ENCODE measurements at regions not wholly inside any gene's neighbourhood (a gene's known extent, or its start where the extent isn't known, plus 50 kb on each side); places are given as distances from the start of the nearest gene placed in this dataset.

DNA sequence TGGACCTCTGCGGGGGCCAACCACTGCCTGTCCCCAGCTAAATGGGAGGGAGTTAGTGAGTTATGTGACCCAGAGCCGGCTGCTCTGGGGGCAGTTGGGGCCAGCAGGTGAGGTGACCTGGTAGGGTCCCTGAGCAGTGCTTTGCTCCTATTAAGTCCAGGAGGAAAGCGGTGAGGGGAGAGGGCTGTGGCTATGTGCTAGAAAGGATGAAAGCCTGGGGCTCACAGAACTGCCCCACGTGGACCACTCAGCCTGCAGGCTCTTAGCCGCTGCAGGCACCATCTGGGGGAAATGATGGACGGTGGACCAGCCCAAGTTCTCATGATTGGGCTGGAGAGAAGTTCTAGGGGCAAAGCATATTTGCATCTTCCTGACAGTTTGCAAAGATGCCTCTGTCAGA is 67.6 kb upstream of the ZNF536 start:
- Histone ChIP-seq H3K4me3 (no peak overlapping the region), H3K9me3 (no peaks in the 10 kb centered on the region), H3K27me3 (no peaks in the 10 kb centered on the region), H3K36me3 (no peaks in the 10 kb centered on the region), H3K27ac (no peak overlapping the region), H3K4me1 (no peaks in the 10 kb centered on the region)
- peak in 1 of 2 donors; percentile 67 for DNase-seq (ENCODE audit: low spot score in 2 of 2)
- 52% methylated on average over 5 of the region's 6 CpGs for WGBS
- TF ChIP-seq POLR2A (IDR thresholded peaks at IDR 0.05) (no peak), EP300 (IDR thresholded peaks at IDR 0.05) (no peak), POLR2AphosphoS5 (IDR thresholded peaks at IDR 0.05) (no peak), CTCF (IDR thresholded peaks at IDR 0.05) (no peak)

GRCh38 chr19:30305346-30306060 is 66.7 kb upstream of the ZNF536 start:
- no peak overlapping the region for H3K27ac ChIP-seq
- WGBS: 86% methylated on average over 9 of the region's 9 CpGs

DNA sequence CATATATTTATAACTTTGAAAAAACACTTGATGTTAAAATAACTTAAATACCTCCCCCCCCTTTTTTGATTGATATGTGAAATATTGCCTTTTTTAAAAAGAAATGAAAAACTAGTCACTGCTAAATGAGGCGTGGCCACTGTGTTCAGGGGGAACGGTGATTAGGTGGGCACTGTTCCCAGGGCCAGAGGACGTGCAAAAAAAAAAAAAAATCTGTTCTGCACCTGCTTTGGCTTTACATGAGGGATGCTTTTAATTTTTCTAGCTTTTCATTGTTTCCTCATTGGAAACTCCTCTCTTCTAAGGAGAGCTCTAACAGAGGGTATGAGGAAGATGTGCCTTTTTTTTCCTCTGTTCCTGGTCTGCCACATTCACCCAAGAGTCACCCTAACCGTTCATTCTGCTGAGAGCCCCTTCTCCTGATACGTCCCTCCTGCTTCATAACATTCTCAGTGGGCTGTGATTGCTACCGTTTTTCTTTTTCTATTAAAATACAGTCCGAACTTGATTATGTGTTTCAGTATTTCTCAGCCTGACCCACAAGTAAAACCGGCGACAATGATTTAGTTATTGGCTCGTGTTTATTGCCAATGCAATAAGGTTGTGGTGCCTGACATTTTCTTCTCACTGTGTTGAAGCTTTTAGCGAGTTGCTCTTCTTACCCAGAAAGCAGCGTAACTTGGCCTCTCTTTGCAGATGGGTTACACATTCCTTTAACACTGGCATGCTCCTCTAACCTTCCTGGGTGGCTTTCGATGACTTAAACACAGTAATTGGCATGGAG is 64.8 kb upstream of the ZNF536 start:
- H3K27ac ChIP-seq: no peak overlapping the region
- H3K27me3 ChIP-seq: peaks cover 3% of the 10 kb centered on the region
- 60% methylated on average over 13 of the region's 13 CpGs for WGBS
- no peaks in the 10 kb centered on the region for H3K36me3 ChIP-seq
- H3K4me3 ChIP-seq: no peak overlapping the region
- H3K4me1 ChIP-seq: no peaks in the 10 kb centered on the region
- no peaks in the 10 kb centered on the region for H3K9me3 ChIP-seq
- DNase-seq (ENCODE audit: low spot score in 2 of 2): no peak
- TF ChIP-seq EP300 (IDR thresholded peaks at IDR 0.05): no peak
- TF ChIP-seq POLR2A (IDR thresholded peaks at IDR 0.05): no peak
- TF ChIP-seq CTCF (IDR thresholded peaks at IDR 0.05): no peak
- TF ChIP-seq POLR2AphosphoS5 (IDR thresholded peaks at IDR 0.05): no peak

More at GRCh38 chr19:30305346-30306060, 66.7 kb upstream of the ZNF536 start:
- Histone ChIP-seq H3K27me3 (no peaks in the 10 kb centered on the region), H3K4me1 (no peaks in the 10 kb centered on the region), H3K9me3 (no peaks in the 10 kb centered on the region), H3K4me3 (no peak overlapping the region), H3K36me3 (no peaks in the 10 kb centered on the region)
- no peak for TF ChIP-seq POLR2AphosphoS5 (IDR thresholded peaks at IDR 0.05)
- TF ChIP-seq CTCF (IDR thresholded peaks at IDR 0.05): no peak
- TF ChIP-seq POLR2A (IDR thresholded peaks at IDR 0.05): no peak
- TF ChIP-seq EP300 (IDR thresholded peaks at IDR 0.05): no peak
- peak in 1 of 2 donors; percentile 73 for DNase-seq (ENCODE audit: low spot score in 2 of 2)

DNA sequence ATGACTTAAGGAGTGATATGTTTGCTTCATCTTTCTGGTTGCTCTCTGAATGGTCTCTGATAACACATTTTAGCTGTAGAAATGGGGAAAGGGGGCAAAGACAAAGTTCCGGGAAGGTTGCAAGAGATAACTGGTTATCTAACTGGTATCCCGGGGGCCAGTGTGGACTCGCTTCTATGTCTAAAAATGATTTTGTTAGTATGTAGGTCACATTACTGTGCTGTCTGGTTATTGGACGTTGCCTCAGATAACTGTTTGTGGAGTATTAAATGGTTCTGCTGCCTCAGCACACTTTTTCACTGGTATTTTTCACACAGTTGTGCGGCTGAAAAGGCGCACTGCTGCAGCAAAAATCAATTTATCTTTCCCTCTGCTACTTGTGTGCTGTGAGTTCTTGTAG is 63.0 kb upstream of the ZNF536 start:
- TF ChIP-seq EP300 (IDR thresholded peaks at IDR 0.05) (no peak), CTCF (IDR thresholded peaks at IDR 0.05) (no peak), POLR2A (IDR thresholded peaks at IDR 0.05) (no peak)
- WGBS: 72% methylated on average over 6 of the region's 6 CpGs
- H3K27ac ChIP-seq: no peak overlapping the region
- no peak overlapping the region for H3K4me3 ChIP-seq
- H3K9me3 ChIP-seq: no peaks in the 10 kb centered on the region
- H3K36me3 ChIP-seq: no peaks in the 10 kb centered on the region
- no peaks in the 10 kb centered on the region for H3K4me1 ChIP-seq
- H3K27me3 ChIP-seq: peaks cover 3% of the 10 kb centered on the region
- peak in 1 of 2 donors; percentile 38 for DNase-seq (ENCODE audit: low spot score in 2 of 2)

DNA sequence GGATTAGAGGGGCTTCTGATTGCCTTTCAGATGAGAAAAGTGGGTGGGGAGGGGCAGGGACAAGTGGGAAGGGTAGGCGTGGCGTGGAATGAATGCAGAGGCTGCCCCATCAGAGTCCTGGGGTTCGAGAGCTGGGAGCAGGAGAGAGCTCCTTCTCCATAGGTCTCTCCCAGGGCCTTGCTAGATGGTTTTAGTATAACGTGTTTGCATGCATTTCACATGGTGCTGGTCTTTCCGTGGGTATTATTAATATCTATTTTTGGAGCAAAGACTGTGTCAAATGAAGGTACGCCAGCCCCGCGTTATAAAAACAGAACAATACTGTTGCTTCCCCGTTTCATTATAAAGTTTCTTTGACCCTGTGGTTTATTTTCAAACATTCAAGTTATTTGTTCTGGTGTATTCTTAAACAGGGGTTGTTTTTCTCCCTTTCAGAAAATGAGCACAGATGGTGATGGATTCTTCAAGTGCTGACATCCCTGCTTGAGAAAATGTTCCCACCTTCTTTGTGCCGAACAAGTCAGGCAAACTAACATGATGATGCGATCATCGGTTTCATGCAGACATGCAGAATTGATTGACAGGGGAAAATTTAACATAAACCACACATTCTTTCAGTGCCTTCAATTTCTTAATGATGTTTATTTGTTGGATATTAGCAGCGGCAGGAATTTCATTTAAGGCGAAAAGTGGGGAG is 62.1 kb upstream of the ZNF536 start:
- TF ChIP-seq CTCF (IDR thresholded peaks at IDR 0.05) (no peak), POLR2AphosphoS5 (IDR thresholded peaks at IDR 0.05) (no peak), POLR2A (IDR thresholded peaks at IDR 0.05) (no peak), EP300 (IDR thresholded peaks at IDR 0.05) (no peak)
- Histone ChIP-seq H3K4me3 (no peak overlapping the region), H3K9me3 (no peaks in the 10 kb centered on the region), H3K4me1 (no peaks in the 10 kb centered on the region), H3K36me3 (no peaks in the 10 kb centered on the region), H3K27me3 (peaks cover 3% of the 10 kb centered on the region), H3K27ac (no peak overlapping the region)
- DNase-seq (ENCODE audit: low spot score in 2 of 2): no peak
- WGBS: 80% methylated on average over 14 of the region's 14 CpGs
